Mesenchymal stem cell (in vitro differentiated cells and primary cell): ENCODE measurements at regions not wholly inside any gene's neighbourhood (a gene's known extent, or its start where the extent isn't known, plus 50 kb on each side); places are given as distances from the start of the nearest gene placed in this dataset.

Source experiments
- DNase-seq: peaks from one replicate; pipeline ENCODE4 v3.0.0-alpha.2; 2013
- H2AFZ ChIP-seq: one replicate; pipeline ENCODE4 v1.6.1; 2013; ENCODE audit warnings: low read depth, mild to moderate bottlenecking, control low read depth, inconsistent platforms, low read length, moderate library complexity
- H2AK5ac ChIP-seq: 2 replicates; pipeline ENCODE4 v1.6.1; 2013; ENCODE audit warnings: low read length, moderate library complexity, mild to moderate bottlenecking, inconsistent platforms; ENCODE audit not compliant: severe bottlenecking
- H2BK120ac ChIP-seq: one replicate; pipeline ENCODE4 v1.6.1; 2013; ENCODE audit warnings: low read depth, mild to moderate bottlenecking, inconsistent platforms, low read length, moderate library complexity
- H2BK12ac ChIP-seq, 2 experiments: one replicate each; pipeline ENCODE4 v1.6.1; 2013; ENCODE audit warnings: inconsistent platforms in 2 of 2, low read length in 2 of 2, mild to moderate bottlenecking in 2 of 2, moderate library complexity in 2 of 2, control low read depth in 1 of 2
- H2BK15ac ChIP-seq: one replicate; pipeline ENCODE4 v1.6.1; 2013; ENCODE audit warnings: mild to moderate bottlenecking, low read depth, inconsistent platforms; ENCODE audit not compliant: poor library complexity, severe bottlenecking
- H2BK5ac ChIP-seq: 2 replicates; pipeline ENCODE4 v1.6.1; 2013; ENCODE audit warnings: low read depth, mild to moderate bottlenecking, low read length, control low read depth, inconsistent platforms; ENCODE audit not compliant: poor library complexity, severe bottlenecking
- H3K14ac ChIP-seq, 2 experiments: one replicate each; pipeline ENCODE4 v1.6.1; 2013; ENCODE audit warnings: inconsistent platforms in 2 of 2, low read length in 2 of 2, control low read depth in 1 of 2, mild to moderate bottlenecking in 1 of 2, moderate library complexity in 1 of 2
- H3K18ac ChIP-seq, 2 experiments: one replicate each; pipeline ENCODE4 v1.6.1; 2013; ENCODE audit warnings: inconsistent platforms in 2 of 2, low read length in 2 of 2, control low read depth in 1 of 2, low read depth in 1 of 2, mild to moderate bottlenecking in 1 of 2
- H3K23ac ChIP-seq, 2 experiments: one replicate each; pipeline ENCODE4 v1.6.1; 2013; ENCODE audit warnings: inconsistent platforms in 2 of 2, low read length in 2 of 2, mild to moderate bottlenecking in 2 of 2, moderate library complexity in 2 of 2, control low read depth in 1 of 2
- H3K27ac ChIP-seq: 2 replicates; pipeline ENCODE4 v1.5.1; 2013; ENCODE audit warnings: mild to moderate bottlenecking, moderate library complexity, low read length, control low read depth, inconsistent platforms; ENCODE audit not compliant: poor library complexity, severe bottlenecking
- H3K27me3 ChIP-seq, 2 experiments: 2 replicates each; pipeline versions ENCODE4 v1.6.1 to v1.7.0; 2013; ENCODE audit warnings: low read length in 2 of 2, mild to moderate bottlenecking in 2 of 2, moderate library complexity in 2 of 2, control low read depth in 1 of 2, inconsistent platforms in 1 of 2; ENCODE audit not compliant: control insufficient read depth in 1 of 2, insufficient read depth in 1 of 2
- H3K36me3 ChIP-seq, 2 experiments: 2 replicates each; pipeline versions ENCODE4 v1.6.1 to v1.7.0; 2013; ENCODE audit warnings: low read length in 2 of 2, control low read depth in 1 of 2, inconsistent platforms in 1 of 2, low read depth in 1 of 2, mild to moderate bottlenecking in 1 of 2; ENCODE audit not compliant: insufficient read depth in 2 of 2, control insufficient read depth in 1 of 2
- H3K4ac ChIP-seq, 2 experiments: one replicate each; pipeline ENCODE4 v1.6.1; 2013; ENCODE audit warnings: inconsistent platforms in 2 of 2, low read length in 2 of 2, mild to moderate bottlenecking in 2 of 2, moderate library complexity in 2 of 2, control low read depth in 1 of 2, low read depth in 1 of 2
- H3K4me1 ChIP-seq: 2 replicates; pipeline ENCODE4 v1.6.1; 2013; ENCODE audit warnings: low read depth, low read length, control low read depth; ENCODE audit not compliant: control insufficient read depth, insufficient read depth
- H3K4me2 ChIP-seq: 2 replicates; pipeline ENCODE4 v1.6.1; 2013; ENCODE audit warnings: low read length, mild to moderate bottlenecking, inconsistent platforms; ENCODE audit not compliant: poor library complexity, severe bottlenecking
- H3K4me3 ChIP-seq, 2 experiments: 2 replicates each; pipeline versions ENCODE4 v1.5.1 to v1.7.0; 2013; ENCODE audit warnings: low read length in 2 of 2, mild to moderate bottlenecking in 2 of 2, control low read depth in 1 of 2, low read depth in 1 of 2; ENCODE audit not compliant: insufficient read depth in 1 of 2
- H3K79me1 ChIP-seq: replicated peaks from 2 replicates; pipeline ENCODE4 v1.6.1; 2013; ENCODE audit warnings: mild to moderate bottlenecking, control low read depth, low read length, inconsistent platforms; ENCODE audit not compliant: poor library complexity, severe bottlenecking
- H3K9ac ChIP-seq: 2 replicates; pipeline ENCODE4 v1.7.0; 2013; ENCODE audit warnings: mild to moderate bottlenecking, low read length, moderate library complexity
- H3K9me3 ChIP-seq: 2 replicates; pipeline ENCODE4 v1.7.0; 2013; ENCODE audit warnings: mild to moderate bottlenecking, low read length; ENCODE audit not compliant: control insufficient read depth
- H4K8ac ChIP-seq: one replicate; pipeline ENCODE4 v1.6.1; 2013; ENCODE audit warnings: inconsistent platforms, mild to moderate bottlenecking, low read length, moderate library complexity
- H4K91ac ChIP-seq: one replicate; pipeline ENCODE4 v1.6.1; 2013; ENCODE audit warnings: mild to moderate bottlenecking, low read length, inconsistent platforms
- WGBS: methylation state at CpG from one replicate; pipeline ENCODE4 v1.1.7; 2013; ENCODE audit warnings: mixed read lengths; 5-methylcytosine and 5-hydroxymethylcytosine counted together

DNA sequence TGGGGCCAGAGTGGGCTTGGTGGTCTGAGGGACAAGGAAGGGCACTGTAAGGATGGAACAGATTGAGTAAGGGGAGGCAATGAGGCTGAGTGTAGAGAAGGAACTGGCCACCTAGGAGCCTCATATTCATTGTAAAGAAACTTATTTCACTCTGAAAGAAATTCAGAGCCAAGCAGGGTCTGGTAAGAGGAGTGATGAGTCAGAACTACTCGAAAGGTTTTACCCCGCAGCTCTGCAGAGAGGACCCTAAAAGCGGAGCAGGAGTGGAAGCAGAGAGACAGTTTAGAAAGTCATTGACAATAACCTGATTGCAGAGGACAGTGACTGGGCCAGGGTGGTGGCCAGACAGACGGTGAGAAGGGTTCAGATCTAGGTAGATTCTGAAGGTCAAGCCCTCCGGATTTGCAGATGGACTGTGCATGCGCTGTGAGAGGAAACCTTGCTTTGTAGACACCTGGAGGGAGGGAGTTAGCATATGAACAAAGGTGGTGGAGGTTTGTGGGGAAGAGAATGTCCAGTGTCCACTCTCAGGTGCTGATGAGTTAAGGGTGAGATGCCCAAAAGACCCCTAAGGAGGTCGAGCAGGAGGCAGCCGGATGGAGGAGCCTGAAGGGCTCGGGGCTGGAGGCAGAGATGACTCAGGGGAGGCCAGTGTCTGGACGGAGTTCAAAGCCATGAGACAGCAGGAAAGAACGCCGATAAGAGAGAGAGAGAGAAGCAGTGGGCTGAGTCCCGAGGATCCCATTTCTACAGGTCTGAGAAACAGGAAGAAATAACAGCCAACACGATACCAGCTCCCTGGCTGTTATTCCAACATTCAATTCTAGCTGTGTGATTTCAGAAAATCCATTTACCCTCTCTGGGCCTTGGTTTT lies 546.0 kb downstream of the BRD1 start:
- no peak overlapping the region for H3K4ac ChIP-seq
- WGBS: 69% methylated on average over 14 of the region's 14 CpGs
- no peak overlapping the region for H2AK5ac ChIP-seq
- H3K79me1 ChIP-seq: no peaks in the 10 kb centered on the region
- H3K27ac ChIP-seq: no peak overlapping the region
- no peaks in the 10 kb centered on the region for H3K36me3 ChIP-seq
- H2BK5ac ChIP-seq: no peak overlapping the region
- no peak overlapping the region for H3K18ac ChIP-seq
- H4K8ac ChIP-seq: no peak overlapping the region
- no peak overlapping the region for H3K4me3 ChIP-seq
- no peak overlapping the region for H4K91ac ChIP-seq
- no peak overlapping the region for H2BK120ac ChIP-seq
- H3K9ac ChIP-seq: no peak overlapping the region
- no peaks in the 10 kb centered on the region for H3K4me1 ChIP-seq
- no peak overlapping the region for H3K23ac ChIP-seq
- no peak for DNase-seq
- no peaks in the 10 kb centered on the region for H3K9me3 ChIP-seq
- H3K27me3 ChIP-seq: no peaks in the 10 kb centered on the region
- H2BK12ac ChIP-seq: no peak overlapping the region
- no peak overlapping the region for H2AFZ ChIP-seq
- H2BK15ac ChIP-seq: no peak overlapping the region
- H3K4me2 ChIP-seq: no peak overlapping the region
- no peak overlapping the region for H3K14ac ChIP-seq

DNA sequence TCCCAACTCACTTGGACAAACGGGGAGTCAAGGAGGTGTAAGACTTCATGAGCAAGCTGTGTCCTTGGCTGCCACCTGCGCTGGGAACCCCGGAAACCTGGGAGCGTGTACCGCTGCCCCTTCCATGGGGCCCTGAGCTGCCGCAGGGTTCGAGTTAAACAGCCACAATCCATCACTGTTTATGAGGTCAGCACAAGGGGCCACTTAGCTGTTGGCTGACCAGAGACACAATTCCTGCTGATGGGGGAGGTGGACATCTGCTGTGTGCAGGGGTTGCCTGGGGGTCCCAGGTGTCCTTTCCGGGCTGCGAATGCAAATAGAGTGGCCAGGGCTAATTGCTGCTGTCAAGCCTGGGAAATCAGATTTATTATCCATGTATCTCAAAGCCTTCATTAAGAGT lies 549.3 kb downstream of the BRD1 start:
- DNase-seq: no peak
- H3K27me3 ChIP-seq: no peaks in the 10 kb centered on the region
- no peaks in the 10 kb centered on the region for H3K9me3 ChIP-seq
- WGBS: 72% methylated on average over 8 of the region's 9 CpGs
- no peak overlapping the region for H4K8ac ChIP-seq
- H2BK120ac ChIP-seq: no peak overlapping the region
- H3K4me1 ChIP-seq: no peaks in the 10 kb centered on the region
- no peak overlapping the region for H2BK5ac ChIP-seq
- H3K9ac ChIP-seq: no peak overlapping the region
- no peak overlapping the region for H2BK12ac ChIP-seq
- H2AK5ac ChIP-seq: no peak overlapping the region
- H4K91ac ChIP-seq: no peak overlapping the region
- H3K27ac ChIP-seq: no peak overlapping the region
- no peak overlapping the region for H2AFZ ChIP-seq
- H3K36me3 ChIP-seq: no peaks in the 10 kb centered on the region
- H3K4me2 ChIP-seq: no peak overlapping the region
- H3K18ac ChIP-seq: no peak overlapping the region
- no peak overlapping the region for H3K4ac ChIP-seq
- no peak overlapping the region for H3K23ac ChIP-seq
- no peaks in the 10 kb centered on the region for H3K79me1 ChIP-seq
- H3K14ac ChIP-seq: no peak overlapping the region
- H3K4me3 ChIP-seq: no peak overlapping the region
- H2BK15ac ChIP-seq: no peak overlapping the region

DNA sequence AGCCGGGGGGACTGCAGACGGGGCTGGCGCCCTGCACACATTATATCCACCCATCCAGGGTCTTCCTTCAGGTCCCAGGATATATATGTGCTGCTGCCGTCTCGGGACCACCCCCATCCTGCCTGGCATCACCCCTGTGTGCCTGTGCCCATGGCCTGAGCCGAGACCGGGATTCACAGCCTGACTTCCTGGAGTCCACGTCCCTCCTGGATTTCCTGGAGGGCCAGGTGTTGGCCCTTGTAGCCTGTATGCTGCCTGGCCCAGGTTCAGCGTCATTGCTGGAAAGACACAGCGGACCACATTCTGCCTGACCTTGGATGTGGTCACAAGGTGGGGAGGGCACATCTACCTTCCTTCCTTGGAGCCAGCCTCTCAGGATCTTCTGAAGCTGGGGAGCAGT lies 551.1 kb downstream of the BRD1 start:
- no peaks in the 10 kb centered on the region for H3K79me1 ChIP-seq
- peak overlapping the region; percentile 43 for H4K91ac ChIP-seq
- no peak overlapping the region for H4K8ac ChIP-seq
- H2BK5ac ChIP-seq: no peak overlapping the region
- no peak for DNase-seq
- H3K18ac ChIP-seq: no peak overlapping the region
- no peak overlapping the region for H2BK15ac ChIP-seq
- no peak overlapping the region for H3K14ac ChIP-seq
- H3K9ac ChIP-seq: no peak overlapping the region
- H3K4me2 ChIP-seq: no peak overlapping the region
- H2AFZ ChIP-seq: no peak overlapping the region
- WGBS: 83% methylated on average over 10 of the region's 10 CpGs
- H3K27ac ChIP-seq: no peak overlapping the region
- no peak overlapping the region for H2BK120ac ChIP-seq
- H3K4me3 ChIP-seq: no peak overlapping the region
- no peaks in the 10 kb centered on the region for H3K9me3 ChIP-seq
- H2AK5ac ChIP-seq: no peak overlapping the region
- no peak overlapping the region for H3K23ac ChIP-seq
- H3K4me1 ChIP-seq: no peaks in the 10 kb centered on the region
- no peak overlapping the region for H3K4ac ChIP-seq
- H3K27me3 ChIP-seq: no peaks in the 10 kb centered on the region
- H3K36me3 ChIP-seq: no peaks in the 10 kb centered on the region
- H2BK12ac ChIP-seq: no peak overlapping the region

DNA sequence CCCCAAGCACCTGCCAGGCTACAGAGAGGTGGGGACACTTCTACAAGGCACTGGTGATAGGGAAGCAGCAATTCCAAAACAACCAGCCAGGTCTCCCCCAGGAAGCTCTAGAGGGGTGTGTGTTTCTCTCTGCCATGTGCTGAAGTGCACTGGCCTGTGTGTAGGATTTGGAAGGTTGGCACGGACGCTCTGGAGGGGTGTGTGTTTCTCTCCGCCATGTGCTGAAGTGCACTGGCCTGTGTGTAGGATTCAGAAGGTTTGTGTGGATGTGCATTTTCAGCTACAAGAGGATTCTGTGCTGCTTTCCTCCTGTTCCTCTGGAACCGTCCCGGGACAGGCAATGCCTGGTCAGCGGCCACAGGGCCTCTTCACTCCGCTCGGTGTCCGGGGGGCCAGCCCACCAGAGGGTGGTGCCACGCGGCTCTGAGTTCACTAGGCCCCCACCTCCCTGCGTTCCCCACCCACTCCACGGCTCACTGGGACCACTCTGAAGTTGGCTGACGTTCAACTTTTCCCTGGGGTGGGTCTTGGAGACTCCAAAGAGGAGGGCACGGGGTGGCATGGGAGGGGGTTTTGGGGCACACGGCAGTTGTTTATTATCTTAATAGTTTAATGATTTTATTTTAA lies 552.8 kb downstream of the BRD1 start:
- Histone ChIP-seq H3K9me3 (no peaks in the 10 kb centered on the region), H3K4me3 (no peak overlapping the region), H3K4ac (no peak overlapping the region), H2BK120ac (no peak overlapping the region), H2BK12ac (no peak overlapping the region), H3K23ac (no peak overlapping the region), H3K18ac (no peak overlapping the region), H2AFZ (no peak overlapping the region), H3K4me2 (no peak overlapping the region), H2BK5ac (no peak overlapping the region), H3K14ac (no peak overlapping the region), H4K91ac (no peak overlapping the region), H3K79me1 (no peaks in the 10 kb centered on the region), H4K8ac (no peak overlapping the region), H2AK5ac (no peak overlapping the region), H2BK15ac (no peak overlapping the region), H3K27me3 (no peaks in the 10 kb centered on the region), H3K36me3 (no peaks in the 10 kb centered on the region), H3K27ac (no peak overlapping the region), H3K4me1 (no peaks in the 10 kb centered on the region), H3K9ac (no peak overlapping the region)
- WGBS: 80% methylated on average over 9 of the region's 16 CpGs
- no peak for DNase-seq
